ENCODE measurements at regions not wholly inside any gene's neighbourhood (a gene's known extent, or its start where the extent isn't known, plus 50 kb on each side); places are given as distances from the start of the nearest gene placed in this dataset.

- Mint-ChIP-seq H3K27ac (ENCODE audit: unreplicated experiment) (no peak overlapping the region), H3K9me3 (ENCODE audit: unreplicated experiment) (peaks cover 14% of the 10 kb centered on the region), H3K36me3 (ENCODE audit: unreplicated experiment) (no peaks in the 10 kb centered on the region), H3K27me3 (ENCODE audit: unreplicated experiment) (peaks cover 35% of the 10 kb centered on the region), H3K4me1 (ENCODE audit: unreplicated experiment) (no peaks in the 10 kb centered on the region), H3K4me3 (ENCODE audit: unreplicated experiment) (no peak overlapping the region)
- peak; percentile 19 for DNase-seq (ENCODE audit: extremely low spot score, unreplicated experiment)
- TF ChIP-seq CTCF (IDR thresholded peaks at IDR 0.05): no peak
Observed at GRCh38 chr5:57102189-57102904, 71.5 kb upstream of the GPBP1 start.

- no peak for DNase-seq (ENCODE audit: extremely low spot score, unreplicated experiment)
- Mint-ChIP-seq H3K27ac (ENCODE audit: unreplicated experiment) (no peak overlapping the region), H3K36me3 (ENCODE audit: unreplicated experiment) (no peaks in the 10 kb centered on the region), H3K27me3 (ENCODE audit: unreplicated experiment) (peaks cover 35% of the 10 kb centered on the region), H3K9me3 (ENCODE audit: unreplicated experiment) (peaks cover 9% of the 10 kb centered on the region), H3K4me3 (ENCODE audit: unreplicated experiment) (no peak overlapping the region), H3K4me1 (ENCODE audit: unreplicated experiment) (no peaks in the 10 kb centered on the region)
- TF ChIP-seq CTCF (IDR thresholded peaks at IDR 0.05): no peak
Observed at GRCh38 chr5:57102905-57103255, 71.0 kb upstream of the GPBP1 start.

GRCh38 chr5:57103317-57103907 is 70.4 kb upstream of the GPBP1 start:
- Mint-ChIP-seq H3K27me3 (ENCODE audit: unreplicated experiment) (peaks cover 33% of the 10 kb centered on the region), H3K4me1 (ENCODE audit: unreplicated experiment) (no peaks in the 10 kb centered on the region)

GRCh38 chr5:57106661-57107060 is 67.2 kb upstream of the GPBP1 start:
- no peaks in the 10 kb centered on the region for H3K36me3 Mint-ChIP-seq (ENCODE audit: unreplicated experiment)
- no peak for TF ChIP-seq CTCF (IDR thresholded peaks at IDR 0.05)
- no peak overlapping the region for H3K4me3 Mint-ChIP-seq (ENCODE audit: unreplicated experiment)
- no peaks in the 10 kb centered on the region for H3K9me3 Mint-ChIP-seq (ENCODE audit: unreplicated experiment)
- no peak for DNase-seq (ENCODE audit: extremely low spot score, unreplicated experiment)
- H3K27ac Mint-ChIP-seq (ENCODE audit: unreplicated experiment): no peak overlapping the region
- H3K27me3 Mint-ChIP-seq (ENCODE audit: unreplicated experiment): peaks cover 18% of the 10 kb centered on the region
- no peaks in the 10 kb centered on the region for H3K4me1 Mint-ChIP-seq (ENCODE audit: unreplicated experiment)

More at GRCh38 chr5:57103317-57103907, 70.4 kb upstream of the GPBP1 start:
- TF ChIP-seq CTCF (IDR thresholded peaks at IDR 0.05): no peak
- Mint-ChIP-seq H3K27ac (ENCODE audit: unreplicated experiment) (no peak overlapping the region), H3K36me3 (ENCODE audit: unreplicated experiment) (no peaks in the 10 kb centered on the region), H3K9me3 (ENCODE audit: unreplicated experiment) (peaks cover 4% of the 10 kb centered on the region), H3K4me3 (ENCODE audit: unreplicated experiment) (no peak overlapping the region)
- DNase-seq (ENCODE audit: extremely low spot score, unreplicated experiment): peak; percentile 11

- peaks cover 7% of the 10 kb centered on the region for H3K27me3 Mint-ChIP-seq (ENCODE audit: unreplicated experiment)
- DNase-seq (ENCODE audit: extremely low spot score, unreplicated experiment): peak; percentile 40
- H3K36me3 Mint-ChIP-seq (ENCODE audit: unreplicated experiment): no peaks in the 10 kb centered on the region
- H3K4me3 Mint-ChIP-seq (ENCODE audit: unreplicated experiment): no peak overlapping the region
- no peaks in the 10 kb centered on the region for H3K4me1 Mint-ChIP-seq (ENCODE audit: unreplicated experiment)
- TF ChIP-seq CTCF (IDR thresholded peaks at IDR 0.05): no peak
- H3K27ac Mint-ChIP-seq (ENCODE audit: unreplicated experiment): no peak overlapping the region
- H3K9me3 Mint-ChIP-seq (ENCODE audit: unreplicated experiment): no peaks in the 10 kb centered on the region
Observed at GRCh38 chr5:57111993-57112392, 61.9 kb upstream of the GPBP1 start.

Data from osteocyte (in vitro differentiated cells).